Neural progenitor cell (in vitro differentiated cells): ENCODE measurements at regions not wholly inside any gene's neighbourhood (a gene's known extent, or its start where the extent isn't known, plus 50 kb on each side); places are given as distances from the start of the nearest gene placed in this dataset.

ENCODE experiments used
- DNase-seq: peaks from one replicate; pipeline ENCODE4 v3.0.0-alpha.2; 2016; ENCODE audit warnings: low spot score
- H2AFZ ChIP-seq: fragments of 200-600 bp; sonication (generic); replicated peaks from 2 replicates; pipeline ENCODE4 v1.6.1; 2016; ENCODE audit warnings: antibody characterized with exemption
- H3F3A ChIP-seq: fragments of 200-600 bp; sonication (generic); 2 replicates; pipeline ENCODE4 v1.6.1; 2016; ENCODE audit warnings: antibody characterized with exemption, low read depth
- H3K27ac ChIP-seq: fragments of 200-600 bp; sonication (generic); 2 replicates; pipeline ENCODE4 v1.5.1; 2016; ENCODE audit warnings: mild to moderate bottlenecking
- H3K27me3 ChIP-seq: fragments of 200-600 bp; sonication (generic); 2 replicates; pipeline ENCODE4 v1.6.1; 2016; ENCODE audit warnings: mild to moderate bottlenecking, moderate library complexity
- H3K36me3 ChIP-seq: fragments of 200-600 bp; sonication (generic); 2 replicates; pipeline ENCODE4 v1.5.1; 2016
- H3K4me1 ChIP-seq: fragments of 200-600 bp; sonication (generic); 2 replicates; pipeline ENCODE4 v1.6.1; 2016; ENCODE audit warnings: mixed run types
- H3K4me2 ChIP-seq: fragments of 200-600 bp; sonication (generic); 2 replicates; pipeline ENCODE4 v1.6.1; 2016
- H3K4me3 ChIP-seq: fragments of 200-600 bp; sonication (generic); 2 replicates; pipeline ENCODE4 v1.5.1; 2016
- H3K79me2 ChIP-seq: fragments of 200-600 bp; sonication (generic); 2 replicates; pipeline ENCODE4 v1.6.1; 2016; ENCODE audit warnings: low read depth
- H3K9ac ChIP-seq: fragments of 200-600 bp; sonication (generic); 2 replicates; pipeline ENCODE4 v1.6.1; 2016
- H3K9me3 ChIP-seq: fragments of 200-600 bp; sonication (generic); 2 replicates; pipeline ENCODE4 v1.5.1; 2016; ENCODE audit warnings: low read depth
- H4K20me1 ChIP-seq: fragments of 200-600 bp; sonication (generic); 2 replicates; pipeline ENCODE4 v1.6.1; 2016; ENCODE audit warnings: low read depth
- H3K27ac Mint-ChIP-seq: 3 replicates; pipeline ENCODE4 v1.8.0; 2021; ENCODE audit warnings: mixed read lengths
- H3K27me3 Mint-ChIP-seq: 2 replicates; pipeline ENCODE4 v1.8.0; 2022; ENCODE audit warnings: low read depth, mild to moderate bottlenecking, inconsistent platforms, moderate library complexity, mixed read lengths; ENCODE audit not compliant: insufficient read depth
- H3K36me3 Mint-ChIP-seq: 3 replicates; pipeline ENCODE4 v1.8.0; 2021; ENCODE audit warnings: mixed read lengths
- H3K4me1 Mint-ChIP-seq: 3 replicates; pipeline ENCODE4 v1.8.0; 2021; ENCODE audit warnings: mixed read lengths
- H3K4me3 Mint-ChIP-seq: 3 replicates; pipeline ENCODE4 v1.8.0; 2021; ENCODE audit warnings: mild to moderate bottlenecking, moderate library complexity, mixed read lengths
- H3K9me3 Mint-ChIP-seq: 3 replicates; pipeline ENCODE4 v1.8.0; 2020; ENCODE audit warnings: mixed read lengths
- EZH2 ChIP-seq: fragments of 200-600 bp; sonication (generic); IDR thresholded peaks from 2 replicates; pipeline ENCODE4 v1.6.1; 2017; ENCODE audit warnings: antibody characterized with exemption, mild to moderate bottlenecking, moderate library complexity
- EZH2phosphoT487 ChIP-seq: fragments of 200-600 bp; sonication (generic); IDR thresholded peaks from 2 replicates; pipeline ENCODE4 v1.6.1; 2017; ENCODE audit warnings: antibody characterized with exemption
- TF ChIP-seq, protein P1 (sequence below): fragments of 200-600 bp; sonication (generic); IDR thresholded peaks from 2 replicates; pipeline ENCODE4 v1.5.1; 2017; ENCODE audit warnings: antibody characterized with exemption, mild to moderate bottlenecking

DNA sequence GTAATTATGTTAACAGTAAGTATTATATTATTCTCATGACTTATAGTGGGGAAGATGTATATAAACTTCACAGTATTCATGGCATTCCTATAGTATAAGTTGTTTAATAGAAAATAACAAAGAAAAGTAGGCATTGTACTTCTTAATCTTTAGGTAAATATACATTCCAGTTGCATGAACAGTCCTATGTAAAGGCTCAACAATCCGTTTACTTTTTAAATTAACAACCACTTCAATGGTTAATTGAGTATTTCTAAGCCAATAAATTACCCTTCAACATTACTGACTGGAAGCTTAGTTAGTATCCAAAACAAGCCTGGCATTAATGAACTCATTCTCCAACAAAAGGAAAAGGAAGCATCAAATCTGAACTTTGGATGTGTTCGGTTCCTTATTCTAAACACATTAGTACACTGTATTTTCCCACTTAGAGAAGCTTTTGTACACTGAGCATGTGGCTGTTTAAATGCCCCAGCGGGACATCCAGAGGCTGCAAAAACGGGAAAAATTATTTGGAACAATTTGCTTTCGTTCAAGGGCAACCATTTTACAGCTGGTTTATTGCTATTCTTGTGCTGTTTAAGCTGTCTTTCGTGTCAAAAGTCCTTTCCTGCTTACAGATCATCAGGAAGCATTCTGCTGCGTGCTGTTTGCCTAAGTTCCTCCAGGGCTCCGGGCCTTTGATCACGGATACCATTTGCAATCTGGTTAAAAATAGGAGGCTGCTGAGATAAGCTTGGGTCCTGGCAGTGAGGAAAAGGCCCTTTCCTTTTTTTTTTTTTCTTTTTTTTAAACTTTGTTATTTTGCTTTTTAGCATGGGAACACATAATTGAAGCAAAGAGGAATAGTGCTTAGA, 460.3 kb downstream of the SPRY1 start:
- H3K27ac Mint-ChIP-seq, result peak overlapping the region; percentile 96
- peaks cover 6% of the 10 kb centered on the region for H3F3A ChIP-seq
- peaks cover 52% of the 10 kb centered on the region for H3K4me1 Mint-ChIP-seq

DNA sequence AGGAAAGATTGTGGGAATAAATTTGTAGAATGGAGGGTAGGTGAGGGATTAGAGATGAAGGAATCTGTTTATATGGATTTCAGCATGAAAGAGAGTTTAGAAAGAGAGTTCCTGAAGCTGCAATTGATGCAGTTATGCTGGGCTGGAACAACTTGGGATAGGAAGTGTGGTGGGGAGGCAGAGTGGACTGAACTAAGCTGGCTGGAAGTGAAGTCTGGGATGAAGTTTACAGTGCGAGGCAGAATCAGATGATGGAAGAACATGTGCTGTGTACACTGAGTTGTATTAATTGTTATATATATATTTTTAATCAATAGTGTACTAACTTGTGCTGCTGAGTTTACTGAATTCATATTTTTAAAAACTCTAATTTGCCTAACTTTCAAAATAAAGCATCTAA, 461.9 kb downstream of the SPRY1 start:
- Histone ChIP-seq H3K27ac (peak overlapping the region; percentile 1), H3K4me2 (no peak overlapping the region), H3K36me3 (no peaks in the 10 kb centered on the region), H3K4me1 (peaks cover 33% of the 10 kb centered on the region), H3K79me2 (no peaks in the 10 kb centered on the region), H3F3A (peaks cover 6% of the 10 kb centered on the region), H3K4me3 (no peak overlapping the region), H4K20me1 (no peaks in the 10 kb centered on the region), H2AFZ (no peak overlapping the region), H3K9ac (no peak overlapping the region), H3K9me3 (no peaks in the 10 kb centered on the region), H3K27me3 (no peaks in the 10 kb centered on the region)
- H3K36me3 Mint-ChIP-seq, result peaks cover 3% of the 10 kb centered on the region
- no peak for DNase-seq
- peaks cover 2% of the 10 kb centered on the region for H3K27me3 Mint-ChIP-seq
- peaks cover 10% of the 10 kb centered on the region for H3K9me3 Mint-ChIP-seq
- no peak for TF ChIP-seq EZH2phosphoT487
- no peak for TF ChIP-seq EZH2
- TF ChIP-seq, protein P1, sequence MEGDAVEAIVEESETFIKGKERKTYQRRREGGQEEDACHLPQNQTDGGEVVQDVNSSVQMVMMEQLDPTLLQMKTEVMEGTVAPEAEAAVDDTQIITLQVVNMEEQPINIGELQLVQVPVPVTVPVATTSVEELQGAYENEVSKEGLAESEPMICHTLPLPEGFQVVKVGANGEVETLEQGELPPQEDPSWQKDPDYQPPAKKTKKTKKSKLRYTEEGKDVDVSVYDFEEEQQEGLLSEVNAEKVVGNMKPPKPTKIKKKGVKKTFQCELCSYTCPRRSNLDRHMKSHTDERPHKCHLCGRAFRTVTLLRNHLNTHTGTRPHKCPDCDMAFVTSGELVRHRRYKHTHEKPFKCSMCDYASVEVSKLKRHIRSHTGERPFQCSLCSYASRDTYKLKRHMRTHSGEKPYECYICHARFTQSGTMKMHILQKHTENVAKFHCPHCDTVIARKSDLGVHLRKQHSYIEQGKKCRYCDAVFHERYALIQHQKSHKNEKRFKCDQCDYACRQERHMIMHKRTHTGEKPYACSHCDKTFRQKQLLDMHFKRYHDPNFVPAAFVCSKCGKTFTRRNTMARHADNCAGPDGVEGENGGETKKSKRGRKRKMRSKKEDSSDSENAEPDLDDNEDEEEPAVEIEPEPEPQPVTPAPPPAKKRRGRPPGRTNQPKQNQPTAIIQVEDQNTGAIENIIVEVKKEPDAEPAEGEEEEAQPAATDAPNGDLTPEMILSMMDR, result no peak
- H3K4me1 Mint-ChIP-seq, result peaks cover 52% of the 10 kb centered on the region
- peak overlapping the region; percentile 97 for H3K27ac Mint-ChIP-seq
- H3K4me3 Mint-ChIP-seq, result peak overlapping the region; percentile 2

More for the DNA sequence above, 460.3 kb downstream of the SPRY1 start:
- Mint-ChIP-seq H3K9me3 (peaks cover 10% of the 10 kb centered on the region), H3K36me3 (peaks cover 3% of the 10 kb centered on the region), H3K27me3 (peaks cover 2% of the 10 kb centered on the region), H3K4me3 (peak overlapping the region; percentile 71)
- H3K4me2 ChIP-seq, result peak overlapping the region; percentile 45
- no peaks in the 10 kb centered on the region for H3K79me2 ChIP-seq
- no peak overlapping the region for H3K9ac ChIP-seq
- TF ChIP-seq EZH2, result no peak
- TF ChIP-seq, protein P1, result peak; percentile 20
- no peaks in the 10 kb centered on the region for H3K27me3 ChIP-seq
- H3K36me3 ChIP-seq, result no peaks in the 10 kb centered on the region
- H3K9me3 ChIP-seq, result no peaks in the 10 kb centered on the region
- peak; percentile 67 for DNase-seq
- H3K4me3 ChIP-seq, result no peak overlapping the region
- no peaks in the 10 kb centered on the region for H4K20me1 ChIP-seq
- H3K4me1 ChIP-seq, result peaks cover 33% of the 10 kb centered on the region
- H3K27ac ChIP-seq, result no peak overlapping the region
- H2AFZ ChIP-seq, result peak overlapping the region; percentile 65

DNA sequence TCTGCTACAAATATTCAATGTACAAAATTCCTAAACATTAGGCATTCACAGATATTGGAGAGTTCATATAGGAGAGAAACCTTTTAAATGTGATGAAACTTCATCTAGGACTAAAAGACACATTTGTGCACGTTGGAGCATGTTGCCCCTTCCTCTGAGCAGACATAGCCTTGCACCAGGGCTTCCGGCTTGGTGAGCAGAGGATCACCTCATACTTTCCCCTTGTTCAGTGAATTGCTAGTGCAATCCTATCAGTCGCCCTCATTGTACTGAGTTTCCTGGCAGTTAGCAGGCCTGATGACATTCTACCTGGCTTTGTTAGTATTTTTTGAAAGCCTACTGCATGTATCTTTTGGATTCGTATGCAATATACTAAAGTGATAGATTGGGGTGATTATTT, 466.2 kb downstream of the SPRY1 start:
- H3K9me3 Mint-ChIP-seq, result peaks cover 14% of the 10 kb centered on the region
- Histone ChIP-seq H3K79me2 (no peaks in the 10 kb centered on the region), H3K27me3 (no peaks in the 10 kb centered on the region)

More for the DNA sequence above, 466.2 kb downstream of the SPRY1 start:
- Mint-ChIP-seq H3K4me3 (no peak overlapping the region), H3K4me1 (peaks cover 21% of the 10 kb centered on the region), H3K27me3 (peaks cover 2% of the 10 kb centered on the region), H3K36me3 (peaks cover 3% of the 10 kb centered on the region), H3K27ac (no peak overlapping the region)
- DNase-seq, result peak; percentile 14
- Histone ChIP-seq H2AFZ (no peak overlapping the region), H3K4me2 (no peak overlapping the region), H3K27ac (no peak overlapping the region), H3K36me3 (no peaks in the 10 kb centered on the region), H3K9ac (no peak overlapping the region), H4K20me1 (no peaks in the 10 kb centered on the region), H3F3A (peaks cover 6% of the 10 kb centered on the region), H3K4me3 (no peak overlapping the region), H3K9me3 (no peaks in the 10 kb centered on the region), H3K4me1 (peaks cover 21% of the 10 kb centered on the region)
- no peak for TF ChIP-seq EZH2
- no peak for TF ChIP-seq EZH2phosphoT487
- TF ChIP-seq, protein P1, result no peak
